ENCODE measurements at regions not wholly inside any gene's neighbourhood (a gene's known extent, or its start where the extent isn't known, plus 50 kb on each side); places are given as distances from the start of the nearest gene placed in this dataset.

- H3K9me3 ChIP-seq (ENCODE audit: control insufficient read depth, insufficient read depth, low read depth, low read length): 0 out of 2 replicates have a peak, but pooled peaks cover 3% of the 10 kb centered on the region
- no peak overlapping the region for H3K4me3 ChIP-seq (ENCODE audit: low read depth, low read length)
- no peaks in the 10 kb centered on the region for H3K4me1 ChIP-seq (ENCODE audit: control insufficient read depth, insufficient read depth, low read length)
- no peaks in the 10 kb centered on the region for H3K36me3 ChIP-seq (ENCODE audit: control insufficient read depth, insufficient read depth, low read length)
- no peak overlapping the region for H3K9ac ChIP-seq (ENCODE audit: low read length)
- no peaks in the 10 kb centered on the region for H3K27me3 ChIP-seq (ENCODE audit: control insufficient read depth, insufficient read depth, low read length)
- no peak overlapping the region for H3K27ac ChIP-seq (ENCODE audit: low read depth, low read length)
Observed at GRCh38 chr1:218985424-218985984, 188.2 kb upstream of the LYPLAL1 start.

GRCh38 chr1:218986816-218987215 lies 186.9 kb upstream of the LYPLAL1 start:
- H3K4me1 ChIP-seq (ENCODE audit: control insufficient read depth, insufficient read depth, low read length): no peaks in the 10 kb centered on the region
- no peaks in the 10 kb centered on the region for H3K27me3 ChIP-seq (ENCODE audit: control insufficient read depth, insufficient read depth, low read length)
- no peak overlapping the region for H3K4me3 ChIP-seq (ENCODE audit: low read depth, low read length)
- H3K36me3 ChIP-seq (ENCODE audit: control insufficient read depth, insufficient read depth, low read length): no peaks in the 10 kb centered on the region
- no peak overlapping the region for H3K27ac ChIP-seq (ENCODE audit: low read depth, low read length)
- no peak overlapping the region for H3K9ac ChIP-seq (ENCODE audit: low read length)
- H3K9me3 ChIP-seq (ENCODE audit: control insufficient read depth, insufficient read depth, low read depth, low read length): 0 out of 2 replicates have a peak, but pooled peaks cover 3% of the 10 kb centered on the region

- no peaks in the 10 kb centered on the region for H3K4me1 ChIP-seq (ENCODE audit: control insufficient read depth, insufficient read depth, low read length)
- no peaks in the 10 kb centered on the region for H3K27me3 ChIP-seq (ENCODE audit: control insufficient read depth, insufficient read depth, low read length)
- H3K27ac ChIP-seq (ENCODE audit: low read depth, low read length): no peak overlapping the region
- no peaks in the 10 kb centered on the region for H3K36me3 ChIP-seq (ENCODE audit: control insufficient read depth, insufficient read depth, low read length)
- H3K9ac ChIP-seq (ENCODE audit: low read length): no peak overlapping the region
- H3K4me3 ChIP-seq (ENCODE audit: low read depth, low read length): no peak overlapping the region
- 0 out of 2 replicates have a peak, but pooled peaks cover 3% of the 10 kb centered on the region for H3K9me3 ChIP-seq (ENCODE audit: control insufficient read depth, insufficient read depth, low read depth, low read length)
Observed at GRCh38 chr1:218990019-218990418, 183.7 kb upstream of the LYPLAL1 start.

GRCh38 chr1:218991089-218991488 lies 182.6 kb upstream of the LYPLAL1 start:
- no peaks in the 10 kb centered on the region for H3K27me3 ChIP-seq (ENCODE audit: control insufficient read depth, insufficient read depth, low read length)
- H3K4me3 ChIP-seq (ENCODE audit: low read depth, low read length): no peak overlapping the region
- H3K9me3 ChIP-seq (ENCODE audit: control insufficient read depth, insufficient read depth, low read depth, low read length): 0 out of 2 replicates have a peak, but pooled peaks cover 3% of the 10 kb centered on the region
- H3K36me3 ChIP-seq (ENCODE audit: control insufficient read depth, insufficient read depth, low read length): no peaks in the 10 kb centered on the region
- H3K4me1 ChIP-seq (ENCODE audit: control insufficient read depth, insufficient read depth, low read length): no peaks in the 10 kb centered on the region
- no peak overlapping the region for H3K27ac ChIP-seq (ENCODE audit: low read depth, low read length)
- no peak overlapping the region for H3K9ac ChIP-seq (ENCODE audit: low read length)

- Histone ChIP-seq H3K27ac (ENCODE audit: low read depth, low read length) (no peak overlapping the region), H3K9ac (ENCODE audit: low read length) (no peak overlapping the region), H3K9me3 (ENCODE audit: control insufficient read depth, insufficient read depth, low read depth, low read length) (no peaks in the 10 kb centered on the region), H3K27me3 (ENCODE audit: control insufficient read depth, insufficient read depth, low read length) (no peaks in the 10 kb centered on the region), H3K4me3 (ENCODE audit: low read depth, low read length) (no peak overlapping the region), H3K36me3 (ENCODE audit: control insufficient read depth, insufficient read depth, low read length) (no peaks in the 10 kb centered on the region), H3K4me1 (ENCODE audit: control insufficient read depth, insufficient read depth, low read length) (no peaks in the 10 kb centered on the region)
Observed at GRCh38 chr1:218994615-218995014, 179.1 kb upstream of the LYPLAL1 start.

GRCh38 chr1:218995091-218995665 lies 178.5 kb upstream of the LYPLAL1 start:
- H3K9me3 ChIP-seq (ENCODE audit: control insufficient read depth, insufficient read depth, low read depth, low read length): no peaks in the 10 kb centered on the region
- no peak overlapping the region for H3K9ac ChIP-seq (ENCODE audit: low read length)
- no peaks in the 10 kb centered on the region for H3K27me3 ChIP-seq (ENCODE audit: control insufficient read depth, insufficient read depth, low read length)
- H3K4me1 ChIP-seq (ENCODE audit: control insufficient read depth, insufficient read depth, low read length): no peaks in the 10 kb centered on the region
- H3K27ac ChIP-seq (ENCODE audit: low read depth, low read length): no peak overlapping the region
- no peaks in the 10 kb centered on the region for H3K36me3 ChIP-seq (ENCODE audit: control insufficient read depth, insufficient read depth, low read length)
- H3K4me3 ChIP-seq (ENCODE audit: low read depth, low read length): no peak overlapping the region

- no peaks in the 10 kb centered on the region for H3K27me3 ChIP-seq (ENCODE audit: control insufficient read depth, insufficient read depth, low read length)
- H3K27ac ChIP-seq (ENCODE audit: low read depth, low read length): no peak overlapping the region
- H3K9me3 ChIP-seq (ENCODE audit: control insufficient read depth, insufficient read depth, low read depth, low read length): no peaks in the 10 kb centered on the region
- no peak overlapping the region for H3K9ac ChIP-seq (ENCODE audit: low read length)
- no peaks in the 10 kb centered on the region for H3K36me3 ChIP-seq (ENCODE audit: control insufficient read depth, insufficient read depth, low read length)
- no peaks in the 10 kb centered on the region for H3K4me1 ChIP-seq (ENCODE audit: control insufficient read depth, insufficient read depth, low read length)
- H3K4me3 ChIP-seq (ENCODE audit: low read depth, low read length): no peak overlapping the region
Observed at GRCh38 chr1:218996362-218996761, 177.3 kb upstream of the LYPLAL1 start.

GRCh38 chr1:219000005-219000404 lies 173.7 kb upstream of the LYPLAL1 start:
- Histone ChIP-seq H3K36me3 (ENCODE audit: control insufficient read depth, insufficient read depth, low read length) (no peaks in the 10 kb centered on the region), H3K4me3 (ENCODE audit: low read depth, low read length) (no peak overlapping the region), H3K9me3 (ENCODE audit: control insufficient read depth, insufficient read depth, low read depth, low read length) (no peaks in the 10 kb centered on the region), H3K27ac (ENCODE audit: low read depth, low read length) (no peak overlapping the region), H3K27me3 (ENCODE audit: control insufficient read depth, insufficient read depth, low read length) (no peaks in the 10 kb centered on the region), H3K4me1 (ENCODE audit: control insufficient read depth, insufficient read depth, low read length) (no peaks in the 10 kb centered on the region), H3K9ac (ENCODE audit: low read length) (no peak overlapping the region)

GRCh38 chr1:219000631-219001030 lies 173.0 kb upstream of the LYPLAL1 start:
- no peaks in the 10 kb centered on the region for H3K4me1 ChIP-seq (ENCODE audit: control insufficient read depth, insufficient read depth, low read length)
- H3K27me3 ChIP-seq (ENCODE audit: control insufficient read depth, insufficient read depth, low read length): no peaks in the 10 kb centered on the region
- no peak overlapping the region for H3K27ac ChIP-seq (ENCODE audit: low read depth, low read length)

GRCh38 chr1:219010720-219011119 lies 163.0 kb upstream of the LYPLAL1 start:
- H3K27me3 ChIP-seq (ENCODE audit: control insufficient read depth, insufficient read depth, low read length): no peaks in the 10 kb centered on the region
- no peaks in the 10 kb centered on the region for H3K36me3 ChIP-seq (ENCODE audit: control insufficient read depth, insufficient read depth, low read length)
- no peak overlapping the region for H3K9ac ChIP-seq (ENCODE audit: low read length)
- no peaks in the 10 kb centered on the region for H3K9me3 ChIP-seq (ENCODE audit: control insufficient read depth, insufficient read depth, low read depth, low read length)
- no peaks in the 10 kb centered on the region for H3K4me1 ChIP-seq (ENCODE audit: control insufficient read depth, insufficient read depth, low read length)
- no peak overlapping the region for H3K4me3 ChIP-seq (ENCODE audit: low read depth, low read length)
- no peak overlapping the region for H3K27ac ChIP-seq (ENCODE audit: low read depth, low read length)

More at GRCh38 chr1:219000631-219001030, 173.0 kb upstream of the LYPLAL1 start:
- Histone ChIP-seq H3K9me3 (ENCODE audit: control insufficient read depth, insufficient read depth, low read depth, low read length) (no peaks in the 10 kb centered on the region), H3K4me3 (ENCODE audit: low read depth, low read length) (no peak overlapping the region), H3K36me3 (ENCODE audit: control insufficient read depth, insufficient read depth, low read length) (no peaks in the 10 kb centered on the region), H3K9ac (ENCODE audit: low read length) (no peak overlapping the region)

- no peak overlapping the region for H3K9ac ChIP-seq (ENCODE audit: low read length)
- no peak overlapping the region for H3K4me3 ChIP-seq (ENCODE audit: low read depth, low read length)
- H3K36me3 ChIP-seq (ENCODE audit: control insufficient read depth, insufficient read depth, low read length): no peaks in the 10 kb centered on the region
- H3K27me3 ChIP-seq (ENCODE audit: control insufficient read depth, insufficient read depth, low read length): no peaks in the 10 kb centered on the region
- H3K27ac ChIP-seq (ENCODE audit: low read depth, low read length): no peak overlapping the region
- H3K4me1 ChIP-seq (ENCODE audit: control insufficient read depth, insufficient read depth, low read length): no peaks in the 10 kb centered on the region
- H3K9me3 ChIP-seq (ENCODE audit: control insufficient read depth, insufficient read depth, low read depth, low read length): no peaks in the 10 kb centered on the region
Observed at GRCh38 chr1:219020386-219020785, 153.3 kb upstream of the LYPLAL1 start.
